Lung microvascular endothelial cell (primary cell): ENCODE measurements at regions not wholly inside any gene's neighbourhood (a gene's known extent, or its start where the extent isn't known, plus 50 kb on each side); places are given as distances from the start of the nearest gene placed in this dataset.

Source experiments
- DNase-seq, 2 donors: peaks; one replicate each; pipeline versions ENCODE4 v3.0.0 to v3.0.0-alpha.2; 2010; ENCODE audit warnings: low read depth in 2 of 2

GRCh38 chr7:19215412-19215811, 70.2 kb upstream of the FERD3L start:
- no peak for DNase-seq

- DNase-seq: no peak
Measured at GRCh38 chr7:19213746-19214145, 68.5 kb upstream of the FERD3L start.

DNA sequence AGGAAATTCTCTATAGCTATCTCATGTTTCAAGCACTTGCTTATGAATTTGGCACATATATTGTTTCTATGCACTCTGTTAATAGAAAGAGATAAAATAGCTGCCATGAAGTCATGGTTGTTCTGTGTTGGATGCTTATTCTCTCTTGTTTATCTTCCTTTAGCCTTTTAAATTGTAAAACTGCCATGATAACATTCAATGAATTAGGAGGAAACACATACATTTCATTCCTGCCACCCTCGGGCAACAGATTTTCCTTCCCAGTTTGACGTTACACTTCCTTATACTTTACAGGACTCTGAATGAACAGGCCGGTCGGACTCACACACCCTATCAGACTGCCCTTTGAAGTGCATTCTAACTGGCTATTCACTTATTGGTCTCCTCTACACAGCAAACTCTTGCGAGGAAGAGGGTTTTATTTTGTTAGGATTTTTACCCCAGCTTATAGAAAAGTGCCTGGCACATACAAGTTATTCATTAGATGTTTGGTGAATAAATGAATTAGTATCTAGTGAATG, 65.7 kb upstream of the FERD3L start:
- DNase-seq: no peak

DNA sequence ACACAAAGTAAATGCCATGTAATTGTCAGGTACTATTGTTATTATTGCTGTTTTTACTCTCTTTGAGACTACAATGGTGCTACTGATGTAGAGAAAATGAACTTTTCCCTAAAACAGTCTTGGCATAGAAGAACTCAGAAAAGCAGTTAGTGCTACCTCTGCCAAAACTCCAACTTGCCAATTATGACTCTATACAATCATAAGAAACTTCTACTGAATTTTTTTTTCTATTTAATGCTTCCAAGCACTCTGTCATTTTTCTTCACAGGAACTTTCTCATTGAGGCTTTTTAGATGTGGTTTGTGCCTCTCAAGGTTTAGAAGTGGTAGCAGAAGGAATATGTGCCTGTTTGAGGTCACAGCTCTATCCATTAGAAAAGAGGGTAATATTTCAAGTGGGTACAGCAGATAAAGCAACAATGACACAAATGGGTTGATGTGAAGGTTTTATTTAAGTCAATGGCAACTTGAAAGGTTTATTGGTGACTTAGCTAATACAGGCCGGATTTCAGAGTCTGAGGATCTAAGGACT, 64.0 kb upstream of the FERD3L start:
- no peak for DNase-seq

GRCh38 chr7:19206721-19207120, 61.5 kb upstream of the FERD3L start:
- DNase-seq: no peak

DNA sequence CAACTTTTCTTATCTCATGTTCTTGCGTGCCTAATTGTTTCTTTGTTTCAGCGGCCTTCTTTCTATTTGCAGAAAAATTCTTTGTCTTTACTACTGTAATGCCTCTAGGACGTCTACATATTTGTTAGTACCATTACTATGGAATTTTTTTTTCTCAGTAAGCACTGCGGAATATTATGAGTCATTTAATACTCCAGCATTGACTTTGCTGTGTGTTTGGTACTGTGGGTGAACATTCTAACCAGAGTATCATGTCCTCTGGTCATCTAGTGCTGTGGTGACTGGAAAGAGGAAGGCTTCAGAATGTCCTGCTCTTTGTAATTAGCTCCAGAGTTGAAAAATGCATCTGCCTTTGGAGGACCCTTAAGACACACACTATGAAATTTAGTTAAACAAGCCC, 58.5 kb upstream of the FERD3L start:
- DNase-seq: no peak

DNA sequence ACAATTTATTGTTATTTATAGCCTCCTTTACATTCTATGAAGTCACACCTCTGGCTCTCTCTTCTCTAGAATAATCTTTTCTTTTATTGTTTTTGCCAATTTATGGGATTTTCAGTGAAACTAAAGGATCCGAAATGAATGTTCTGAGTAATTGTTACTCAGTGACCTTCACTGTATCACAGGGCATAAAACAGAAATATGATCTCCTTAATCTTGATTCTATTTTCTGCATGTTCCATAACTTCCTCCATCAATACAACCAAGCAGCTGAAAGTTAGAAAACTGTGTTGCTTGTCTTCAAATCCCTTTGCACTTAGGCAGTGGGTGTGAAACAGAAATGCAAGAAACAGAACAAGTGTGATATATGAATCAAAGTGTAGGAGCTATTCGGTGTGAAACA, 57.4 kb upstream of the FERD3L start:
- no peak for DNase-seq
